ENCODE measurements at regions not wholly inside any gene's neighbourhood (a gene's known extent, or its start where the extent isn't known, plus 50 kb on each side); places are given as distances from the start of the nearest gene placed in this dataset.
"Not testable (repeated sequence)": the region's sequence is repeated elsewhere in the genome, so short reads cannot be mapped to it uniquely, and the experiment has no call there.

DNA sequence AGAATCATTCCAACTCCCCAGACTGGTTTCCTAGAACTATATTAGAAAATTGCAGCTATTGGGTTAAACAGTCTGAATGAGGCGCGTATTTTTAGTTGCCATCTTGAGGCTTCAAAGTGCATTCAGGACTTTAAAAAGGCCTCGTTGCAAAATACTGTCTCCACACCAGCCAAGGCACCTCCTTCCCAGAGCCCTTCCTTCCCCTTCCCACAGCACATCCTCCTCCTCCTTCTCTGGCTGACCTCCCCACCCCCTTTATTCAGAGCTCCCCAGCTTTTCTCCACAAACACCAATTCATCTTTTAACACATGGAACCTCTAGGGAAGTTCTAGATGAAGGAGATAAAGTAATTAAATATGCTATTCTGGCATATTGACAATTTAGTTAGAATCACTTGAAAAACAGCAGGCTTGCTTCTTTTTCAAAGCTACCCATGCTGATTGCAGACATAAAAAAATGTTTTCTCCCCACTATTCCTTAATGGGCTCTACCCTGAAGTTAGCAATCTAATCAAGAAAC, 90.3 kb downstream of the RTP5 start:
- no peak for DNase-seq

DNA sequence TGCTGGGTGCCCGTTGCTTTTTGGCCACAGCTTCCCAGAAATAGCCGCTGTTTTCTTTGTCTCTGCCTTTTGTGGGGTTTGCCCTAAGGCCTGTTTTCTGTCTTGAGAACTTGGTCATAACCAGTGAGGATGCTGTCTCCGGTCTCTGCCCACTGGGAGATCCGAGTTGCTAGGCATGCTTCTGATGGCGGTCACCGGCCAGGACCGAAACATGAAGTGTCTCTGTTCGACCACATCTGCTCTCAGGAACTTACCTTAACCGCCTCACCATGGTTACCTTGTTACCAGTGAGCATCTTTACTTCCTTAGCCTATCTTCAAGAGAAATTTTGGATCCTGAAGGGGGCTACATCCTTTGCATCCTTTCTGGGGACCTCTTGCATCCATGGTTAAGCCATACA, 91.9 kb downstream of the RTP5 start:
- DNase-seq, result no peak

- DNase-seq, result no peak
Measured at GRCh38 chr2:241964133-241964532, 94.6 kb downstream of the RTP5 start.

DNA sequence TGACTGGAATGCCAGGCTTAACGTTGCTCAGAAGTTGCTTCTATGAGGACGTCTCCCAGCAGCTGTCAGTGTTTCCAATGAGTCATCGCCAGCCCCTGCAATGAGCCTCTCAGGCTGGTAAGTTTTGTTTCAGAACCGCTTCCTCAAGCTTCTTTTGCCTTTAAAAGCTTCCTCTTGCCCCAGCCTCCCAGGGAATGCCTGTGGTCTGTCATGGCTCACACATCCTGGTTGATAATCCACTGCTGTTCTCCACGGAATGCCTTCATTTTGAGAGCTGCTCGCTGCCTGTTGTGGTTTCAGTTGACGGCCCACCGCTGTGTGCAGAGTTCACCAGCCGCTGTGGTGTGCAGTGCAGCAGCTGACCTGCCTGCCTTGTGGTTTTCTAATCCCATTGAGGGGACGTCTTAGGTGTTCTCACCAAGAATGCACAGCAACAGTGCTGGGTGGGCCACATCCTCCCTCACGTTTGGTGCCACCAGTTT, 96.4 kb downstream of the RTP5 start:
- DNase-seq, result peak; percentile 26

GRCh38 chr2:241966647-241967466, 97.3 kb downstream of the RTP5 start:
- DNase-seq, result no peak

DNA sequence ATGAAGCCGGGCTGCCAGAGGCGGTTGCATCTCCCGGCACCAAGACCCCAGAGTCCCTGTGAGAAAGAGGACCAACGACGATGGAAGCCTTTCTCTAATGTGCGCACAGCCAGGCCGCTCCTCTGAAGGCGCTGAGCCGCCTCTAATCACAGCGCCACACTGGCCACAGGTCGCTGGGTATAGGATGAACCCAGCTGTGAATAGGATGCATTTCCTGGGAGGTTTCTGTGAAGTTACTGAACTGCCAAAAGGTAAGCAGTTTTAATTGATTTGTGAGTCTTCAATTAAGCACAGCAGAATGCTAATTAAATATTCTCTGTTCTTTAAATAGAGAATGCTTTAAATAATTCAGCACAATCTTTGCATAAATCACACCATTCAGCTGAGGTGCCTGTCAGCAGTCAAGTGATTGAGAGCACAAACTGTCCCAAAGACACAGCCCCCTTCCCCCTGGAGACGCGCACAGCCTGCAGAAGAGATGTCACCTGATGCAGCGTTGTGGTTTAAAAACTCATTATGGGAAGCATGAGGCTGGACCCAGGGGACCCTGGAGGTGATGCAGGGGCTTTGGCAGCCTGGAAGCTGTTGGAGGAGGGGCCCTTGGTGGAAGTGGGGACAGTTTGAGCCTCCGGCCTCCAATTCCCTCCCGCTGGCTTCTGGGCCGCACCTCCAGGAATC, 98.1 kb downstream of the RTP5 start:
- no peak for DNase-seq

GRCh38 chr2:241968417-241968816, 98.9 kb downstream of the RTP5 start:
- DNase-seq, result no peak

DNA sequence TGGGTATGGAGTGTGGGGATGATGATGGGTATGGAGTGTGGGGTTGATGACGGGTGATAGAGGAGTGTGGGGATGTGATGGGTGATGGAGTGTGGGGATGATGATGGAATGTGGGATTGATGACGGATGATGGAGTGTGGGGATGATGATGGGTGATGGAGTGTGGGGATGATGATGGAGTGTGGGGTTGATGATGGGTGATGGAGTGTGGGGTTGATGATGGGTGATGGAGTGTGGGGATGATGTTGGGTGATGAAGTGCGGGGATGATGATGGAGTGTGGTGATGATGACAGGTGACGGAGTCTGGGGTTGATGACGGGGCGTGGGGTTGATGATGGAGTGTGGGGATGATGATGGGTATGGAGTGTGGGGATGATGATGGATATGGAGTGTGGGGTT, 99.7 kb downstream of the RTP5 start:
- DNase-seq, result not testable (repeated sequence)

- no peak for DNase-seq
Measured at GRCh38 chr2:241970716-241971115, 101.2 kb downstream of the RTP5 start.

- no peak for DNase-seq
Measured at GRCh38 chr2:241974096-241974495, 104.6 kb downstream of the RTP5 start.

- DNase-seq, result no peak
Measured at GRCh38 chr2:241974851-241975592, 105.5 kb downstream of the RTP5 start.

DNA sequence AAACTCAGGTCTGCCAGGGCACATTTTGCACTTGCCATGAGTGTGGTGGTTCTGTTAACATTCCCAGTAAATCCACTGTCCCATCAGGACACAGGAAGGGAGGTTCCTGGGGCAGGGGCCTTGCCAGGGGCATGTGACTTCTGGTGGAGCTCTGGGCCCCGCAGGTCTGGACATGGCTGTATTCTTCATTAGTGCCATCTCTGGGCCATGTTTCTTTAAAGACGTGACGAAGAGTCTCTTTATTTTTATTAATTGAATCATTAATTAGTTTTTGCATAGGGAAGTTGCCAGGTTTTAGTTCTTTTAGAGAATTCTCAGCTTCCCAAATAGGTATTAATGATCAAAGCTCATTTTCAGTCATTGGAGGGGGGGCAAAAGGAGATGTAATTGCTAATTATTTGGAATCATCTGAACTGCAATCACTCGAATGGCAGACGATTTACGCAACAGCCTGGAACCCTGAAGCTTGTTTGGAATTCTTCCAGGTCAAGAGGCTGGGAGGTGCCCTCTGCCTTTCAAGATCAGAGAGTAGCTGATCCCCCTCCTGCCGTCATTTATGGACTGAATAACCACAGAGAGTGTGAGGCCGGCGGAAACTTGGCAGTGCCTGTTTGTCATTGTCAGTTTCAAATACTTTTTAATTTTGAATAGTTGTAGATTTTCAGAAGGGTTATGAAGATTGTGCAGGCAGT, 106.2 kb downstream of the RTP5 start:
- no peak for DNase-seq

- DNase-seq, result no peak
Measured at GRCh38 chr2:241976296-241976695, 106.8 kb downstream of the RTP5 start.

- no peak for DNase-seq
Measured at GRCh38 chr2:241977557-241978300, 108.2 kb downstream of the RTP5 start.

DNA sequence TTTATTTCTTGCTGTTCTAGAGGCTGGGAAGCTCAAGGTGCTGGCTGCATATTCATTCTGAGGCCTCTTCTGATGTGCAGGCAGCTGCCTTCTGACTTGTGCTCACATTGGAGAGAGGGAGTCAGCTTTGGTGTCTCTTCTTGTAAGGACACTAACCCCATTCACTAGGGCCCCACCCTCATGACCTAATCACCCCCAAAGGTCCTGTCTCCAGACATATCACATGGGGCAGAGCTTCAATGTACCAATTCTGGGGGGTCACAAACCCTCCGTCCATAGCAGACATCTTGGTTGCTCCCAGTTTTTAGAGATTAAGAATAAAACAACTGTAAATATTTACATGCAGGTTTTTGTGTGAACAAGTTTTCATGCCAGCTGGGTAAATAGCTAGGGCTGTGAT, 109.1 kb downstream of the RTP5 start:
- DNase-seq, result no peak

GRCh38 chr2:241980193-241980592, 110.7 kb downstream of the RTP5 start:
- DNase-seq, result no peak

- no peak for DNase-seq
Measured at GRCh38 chr2:241981076-241981700, 111.7 kb downstream of the RTP5 start.

DNA sequence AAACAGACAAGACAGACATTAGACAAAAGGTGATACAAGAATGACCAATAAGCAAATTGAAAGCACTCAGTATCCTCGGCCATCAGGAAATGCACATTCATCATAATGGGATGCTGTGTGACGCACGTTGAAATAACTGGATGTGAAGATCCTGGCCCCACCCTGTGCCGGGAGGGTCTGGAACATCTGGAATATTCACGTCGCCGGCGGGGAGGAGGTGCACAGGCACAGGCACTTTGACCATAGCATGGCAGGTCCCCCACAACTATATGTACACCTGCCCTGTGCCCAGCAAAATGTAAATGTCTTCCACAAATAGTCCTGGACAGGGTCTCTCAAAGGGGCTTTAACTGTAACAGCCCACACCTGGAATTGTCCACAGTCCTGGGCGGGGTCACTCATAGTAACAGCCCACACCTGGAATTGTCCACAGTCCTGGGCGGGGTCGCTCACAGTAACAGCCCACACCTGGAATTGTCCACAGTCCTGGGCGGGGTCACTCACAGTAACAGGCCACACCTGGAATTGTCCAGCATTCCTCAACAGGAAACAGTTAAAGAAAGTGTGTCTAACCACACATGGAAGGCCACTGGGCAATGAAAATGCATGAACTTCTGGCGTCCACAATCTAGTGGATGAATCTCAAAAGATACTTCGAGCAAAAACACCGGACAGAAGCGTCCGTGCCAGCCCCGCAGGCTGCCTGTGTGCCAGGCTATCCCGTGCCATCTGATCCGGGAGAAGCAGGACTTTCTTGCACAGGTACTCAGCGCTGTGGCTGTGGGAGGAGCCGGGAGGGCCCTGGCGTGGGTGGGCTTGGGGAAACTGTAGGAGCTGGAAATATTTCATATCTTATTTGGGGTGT, 113.4 kb downstream of the RTP5 start:
- no peak for DNase-seq

GRCh38 chr2:241983571-241984270, 114.2 kb downstream of the RTP5 start:
- DNase-seq, result no peak

DNA sequence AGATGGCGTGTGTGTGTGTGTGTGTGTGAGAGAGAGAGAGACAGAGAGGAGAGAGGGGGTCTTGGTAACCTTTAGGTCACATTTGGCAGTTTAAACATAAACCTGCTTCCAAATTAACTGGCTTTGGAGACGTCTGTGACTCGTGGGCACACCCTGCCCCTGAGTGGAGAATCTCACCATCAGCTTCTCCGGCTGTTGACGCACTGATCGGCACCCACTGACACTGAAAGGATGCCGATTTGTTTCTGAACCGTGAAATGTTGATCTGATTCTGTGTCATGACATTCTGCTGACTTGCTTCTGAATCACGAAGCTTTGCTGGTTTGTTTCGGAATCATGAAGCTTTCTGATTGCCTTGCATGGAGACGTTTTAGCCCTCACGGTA, 114.7 kb downstream of the RTP5 start:
- DNase-seq, result no peak

Measured in T1000 (cell line).